ENCODE measurements at regions not wholly inside any gene's neighbourhood (a gene's known extent, or its start where the extent isn't known, plus 50 kb on each side); places are given as distances from the start of the nearest gene placed in this dataset.

DNA sequence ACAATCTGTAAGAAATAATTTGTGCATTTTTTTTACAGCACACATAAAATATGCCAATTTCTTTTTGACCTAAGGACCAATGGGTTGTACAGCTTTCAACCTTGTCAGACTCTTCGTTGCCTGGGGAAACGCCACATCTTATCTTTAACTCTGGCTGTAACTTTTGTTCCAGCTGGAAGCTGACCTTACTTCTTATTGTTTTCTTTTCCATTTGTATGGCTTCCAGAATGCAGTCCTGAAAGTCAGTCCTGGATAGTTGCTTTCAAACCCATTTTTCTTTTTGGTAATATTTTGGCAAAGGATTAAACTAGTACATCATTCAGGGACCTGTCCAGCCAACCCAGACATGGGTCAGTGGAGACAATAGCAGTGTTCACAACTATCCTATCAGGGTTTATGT, 686.5 kb upstream of the CDH2 start:
- ATAC-seq (no peak), DNase-seq (ENCODE audit: low spot score) (no peak)
- intact Hi-C loops (cut with DNase I) = no loop called here

DNA sequence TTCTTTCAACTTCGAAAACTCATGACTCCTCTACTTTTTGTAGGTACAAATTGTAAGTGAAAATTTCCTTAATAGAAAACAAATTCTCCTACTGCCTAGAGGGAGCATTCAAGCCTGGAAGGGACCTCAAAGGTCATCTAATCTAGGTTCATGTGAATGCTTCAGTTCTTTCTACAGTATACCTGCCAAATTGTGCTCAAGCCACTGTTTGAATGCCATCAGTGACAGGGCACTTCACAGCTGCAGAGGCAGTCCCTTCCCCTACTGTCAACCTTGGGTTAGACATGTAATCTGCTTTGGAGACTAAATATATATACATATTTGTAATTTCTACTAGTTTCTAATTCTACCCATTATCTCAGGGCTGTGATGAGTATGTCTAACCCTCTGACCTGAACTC, 681.3 kb upstream of the CDH2 start:
- ATAC-seq = no peak
- no peak for DNase-seq (ENCODE audit: low spot score)
- intact Hi-C loops (cut with DNase I) = no loop called here

DNA sequence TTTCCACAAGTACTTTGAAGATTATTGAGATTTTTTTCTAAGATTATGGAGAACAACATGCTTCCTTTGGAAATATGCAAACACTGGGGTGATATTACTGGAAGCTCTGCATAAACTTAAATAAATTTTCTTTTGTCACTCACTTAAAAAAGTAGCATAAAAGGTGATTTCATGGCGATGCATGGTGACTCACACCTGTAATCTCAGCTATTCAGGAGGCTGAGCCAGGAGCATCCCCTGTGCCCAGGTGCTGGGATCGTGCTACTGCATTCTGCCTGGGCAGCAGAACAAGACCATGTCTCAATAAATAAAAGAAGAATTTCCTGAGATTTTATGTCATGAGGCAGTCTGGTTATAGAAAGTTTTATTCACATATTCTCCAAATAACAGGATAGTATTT, 679.1 kb upstream of the CDH2 start:
- intact Hi-C loops (cut with DNase I) = no loop called here
- DNase-seq (ENCODE audit: low spot score) (no peak), ATAC-seq (no peak)

DNA sequence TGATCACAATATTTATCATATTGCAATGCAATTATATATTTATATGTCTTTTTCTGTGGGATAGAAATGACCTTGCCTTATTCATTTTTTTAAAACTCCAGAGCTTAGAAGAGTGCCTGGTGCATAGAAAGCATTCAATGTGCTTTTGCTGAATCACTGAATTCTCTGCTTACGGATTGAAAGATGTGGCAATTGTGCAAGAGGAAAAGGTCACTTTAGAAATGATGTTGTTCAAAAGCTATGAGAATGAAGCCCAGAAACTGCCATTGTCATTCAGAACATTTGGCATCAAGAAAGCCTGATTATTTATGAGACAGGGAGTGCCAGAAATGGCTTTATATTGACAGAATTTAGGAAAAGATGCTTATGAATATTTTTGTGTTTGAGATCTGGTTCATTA, 678.6 kb upstream of the CDH2 start:
- intact Hi-C loops (cut with DNase I) = no loop called here
- ATAC-seq (no peak), DNase-seq (ENCODE audit: low spot score) (no peak)

DNA sequence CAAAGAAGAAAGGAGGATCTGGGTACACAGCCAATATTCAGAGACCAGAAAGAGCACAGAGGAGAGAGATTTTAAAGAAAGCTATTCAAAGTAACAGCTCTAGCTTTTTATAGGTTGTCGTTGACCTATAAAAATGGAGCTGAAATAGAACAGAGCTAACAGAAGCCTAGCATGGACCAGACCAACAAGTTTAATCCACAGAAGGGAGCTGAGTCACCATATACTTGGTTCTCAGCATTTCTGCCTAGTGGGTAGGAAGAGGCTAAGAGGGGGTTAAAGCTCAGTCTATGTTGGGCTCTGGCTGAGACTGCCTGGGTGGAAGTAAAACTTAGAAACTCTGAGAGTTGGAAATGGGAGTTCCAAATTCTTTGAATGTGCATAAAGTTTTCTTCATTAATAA, 678.0 kb upstream of the CDH2 start:
- no peak for ATAC-seq
- intact Hi-C loops (cut with DNase I) = no loop called here
- no peak for DNase-seq (ENCODE audit: low spot score)

DNA sequence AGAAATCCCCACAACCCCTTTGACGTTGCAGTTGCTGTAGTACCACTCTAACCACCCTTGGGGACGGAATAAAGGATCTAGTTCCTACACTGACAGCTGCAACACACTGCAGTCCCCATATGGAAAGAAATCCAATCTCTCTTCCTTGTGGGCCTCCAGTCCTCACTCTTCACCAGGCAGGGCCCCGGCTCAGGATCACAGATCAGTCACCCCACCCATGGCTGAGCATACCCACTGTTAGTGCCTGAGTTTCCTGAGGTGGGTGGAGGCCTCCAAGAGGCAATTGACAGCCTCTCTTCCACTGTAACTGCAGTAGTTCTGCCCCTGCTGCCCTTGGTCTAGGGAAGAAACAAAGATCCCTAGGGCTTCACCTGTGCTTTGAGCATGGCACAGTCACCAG, 670.0 kb upstream of the CDH2 start:
- ATAC-seq (no peak), DNase-seq (ENCODE audit: low spot score) (no peak)
- intact Hi-C loops (cut with DNase I) = no loop called here

DNA sequence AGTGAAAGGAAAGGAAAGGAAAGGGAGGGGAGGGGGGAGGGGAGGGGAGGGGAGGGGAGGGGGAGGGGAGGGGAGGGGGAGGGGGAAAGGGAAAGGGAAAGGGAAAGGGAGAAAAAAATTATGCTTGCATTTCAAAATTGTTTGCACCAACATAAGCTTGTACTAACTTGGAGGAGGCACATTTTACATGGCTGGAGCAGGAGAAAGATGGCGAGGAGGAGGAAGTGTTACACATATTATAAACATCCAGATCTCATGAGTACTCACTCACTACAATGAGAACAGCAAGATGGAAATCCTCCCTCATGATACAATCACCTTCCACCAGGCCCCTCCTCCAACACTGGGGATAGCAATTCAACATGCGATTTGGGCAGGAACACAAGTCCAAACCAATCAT, 660.2 kb upstream of the CDH2 start:
- ATAC-seq (no peak), DNase-seq (ENCODE audit: low spot score) (no peak)
- intact Hi-C loops (cut with DNase I) = no loop called here

DNA sequence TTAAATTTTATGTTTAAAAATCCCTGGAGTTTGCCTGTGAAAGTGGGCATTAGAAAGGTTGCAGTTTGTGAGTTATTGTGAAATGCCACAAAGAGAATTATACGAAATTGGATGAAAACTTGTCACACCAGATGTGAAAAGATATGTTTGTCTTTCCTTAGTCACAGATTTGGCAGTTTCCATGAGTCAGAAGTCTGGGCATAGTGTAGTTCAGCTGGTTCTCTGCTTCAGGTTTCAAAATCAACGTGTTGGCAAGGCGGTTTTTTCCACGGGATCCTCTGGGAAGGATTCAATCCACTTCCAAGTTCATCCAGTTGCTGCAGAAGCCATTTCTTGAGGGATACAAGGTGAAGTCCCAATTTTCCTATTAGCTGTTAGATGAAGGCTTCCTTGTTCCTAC, 658.0 kb upstream of the CDH2 start:
- DNase-seq (ENCODE audit: low spot score) (no peak), ATAC-seq (no peak)
- intact Hi-C loops (cut with DNase I) = no loop called here

DNA sequence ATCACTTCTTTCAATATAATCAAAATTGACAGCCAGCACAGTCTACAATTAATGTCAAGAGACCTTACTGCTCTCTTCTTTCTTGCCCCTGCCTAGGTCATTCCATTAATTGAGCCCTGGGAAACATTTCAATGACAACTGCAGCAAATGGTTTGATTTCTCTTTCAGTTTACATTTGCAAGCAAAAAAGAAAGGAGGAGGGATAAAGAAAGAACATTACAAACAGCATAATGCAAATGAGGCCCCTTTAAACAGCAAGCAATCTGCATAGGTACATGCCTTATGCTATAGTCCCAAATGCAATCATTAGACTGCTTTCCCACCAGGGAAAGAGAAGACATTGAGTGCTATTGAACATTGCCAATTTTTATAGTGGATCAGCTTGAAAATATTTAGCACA, 655.0 kb upstream of the CDH2 start:
- intact Hi-C loops (cut with DNase I) = no loop called here
- ATAC-seq (no peak), DNase-seq (ENCODE audit: low spot score) (no peak)

DNA sequence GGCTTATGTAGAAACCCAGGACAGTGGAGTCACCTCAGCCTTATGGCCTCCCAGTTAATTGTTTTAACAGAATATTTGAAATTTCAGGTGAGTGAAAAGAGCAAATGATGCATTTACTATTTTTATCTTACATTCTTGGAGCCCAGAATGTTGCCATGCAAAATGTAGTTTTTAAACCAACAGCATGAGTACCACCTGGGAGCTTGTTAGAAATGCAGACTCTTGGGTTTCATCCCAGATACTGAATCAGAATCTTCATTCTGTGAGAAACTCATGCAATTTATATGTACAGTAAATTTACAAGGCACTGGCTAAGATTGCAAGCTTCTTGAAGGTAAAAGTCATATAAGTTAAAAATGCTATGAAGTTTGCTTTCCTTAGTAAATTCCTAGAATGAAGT, 654.5 kb upstream of the CDH2 start:
- intact Hi-C loops (cut with DNase I) = no loop called here
- DNase-seq (ENCODE audit: low spot score) = no peak
- ATAC-seq = no peak

DNA sequence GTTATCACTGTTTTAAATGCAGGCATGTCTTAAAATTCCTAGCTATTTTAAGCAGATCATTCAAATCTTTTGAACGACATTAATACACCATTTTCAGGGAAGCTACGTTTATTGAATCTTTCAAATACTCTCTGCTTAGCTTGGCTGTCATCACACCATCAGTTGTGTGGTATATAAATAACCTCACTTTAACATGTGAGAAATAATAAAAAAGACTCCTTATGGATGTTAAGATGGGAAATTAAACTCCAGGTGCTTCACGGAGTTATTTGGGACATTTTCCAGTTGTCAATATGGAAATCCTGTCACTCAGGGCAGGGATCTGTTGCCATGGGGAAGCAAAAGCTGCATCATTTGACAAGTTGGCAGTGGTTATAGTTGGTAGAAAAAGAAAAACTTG, 649.2 kb upstream of the CDH2 start:
- intact Hi-C loops (cut with DNase I) = no loop called here

DNA sequence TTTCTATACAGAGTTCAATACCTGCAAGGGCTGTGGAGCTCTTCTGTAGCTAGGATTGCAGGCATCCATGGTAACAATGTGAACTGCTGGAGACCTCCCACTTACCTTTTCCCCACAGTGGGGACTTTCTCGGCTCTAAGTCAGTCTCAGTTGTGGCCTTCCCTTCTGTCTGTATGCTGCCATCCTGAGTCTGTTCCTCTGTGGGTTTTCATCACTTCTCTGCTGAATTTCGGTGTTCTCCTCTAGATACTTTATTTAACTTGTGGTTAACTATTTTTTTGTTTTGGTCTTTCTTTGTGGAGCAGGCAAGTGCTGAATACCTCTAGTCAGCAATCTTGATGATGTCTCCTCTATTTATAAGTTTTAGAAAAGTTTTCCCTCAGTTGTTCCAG, 647.2 kb upstream of the CDH2 start:
- intact Hi-C loops (cut with DNase I) = no loop called here
- DNase-seq (ENCODE audit: low spot score) = no peak
- ATAC-seq = no peak

More for the DNA sequence above, 649.2 kb upstream of the CDH2 start:
- no peak for ATAC-seq
- no peak for DNase-seq (ENCODE audit: low spot score)

DNA sequence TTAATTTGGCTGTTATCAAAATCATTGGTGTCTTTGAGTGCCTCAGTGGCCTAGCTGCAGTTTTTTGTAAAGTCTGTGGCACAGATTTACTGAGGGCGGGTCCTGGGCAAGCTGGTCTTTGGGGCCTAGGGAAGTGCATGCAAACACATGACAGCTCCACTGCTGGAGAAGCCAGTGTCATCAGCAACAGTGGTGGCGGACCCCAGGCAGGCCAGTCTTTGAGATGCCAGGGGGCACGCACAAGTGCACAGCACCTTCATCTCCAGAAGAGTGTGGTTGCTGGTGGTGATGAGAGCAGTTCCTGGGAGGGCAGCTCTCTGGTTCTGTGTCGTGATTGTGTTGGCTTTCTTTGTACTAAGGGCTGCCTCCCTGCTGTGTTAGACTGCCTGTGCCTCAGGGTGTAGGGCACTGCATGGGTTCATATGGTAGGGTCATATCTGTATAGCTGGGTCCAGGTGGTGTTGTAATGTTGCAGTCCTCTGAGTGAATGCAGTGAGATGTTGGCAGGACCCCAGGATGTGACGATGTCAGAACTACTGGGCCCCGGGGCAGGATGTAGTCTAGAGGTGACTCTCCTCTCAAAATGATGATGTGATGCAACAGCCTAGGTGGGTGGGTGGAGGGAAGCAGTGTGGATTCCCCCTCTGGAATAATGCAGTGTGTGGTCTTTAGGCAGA, 646.7 kb upstream of the CDH2 start:
- ATAC-seq (no peak), DNase-seq (ENCODE audit: low spot score) (no peak)
- intact Hi-C loops (cut with DNase I) = no loop called here

DNA sequence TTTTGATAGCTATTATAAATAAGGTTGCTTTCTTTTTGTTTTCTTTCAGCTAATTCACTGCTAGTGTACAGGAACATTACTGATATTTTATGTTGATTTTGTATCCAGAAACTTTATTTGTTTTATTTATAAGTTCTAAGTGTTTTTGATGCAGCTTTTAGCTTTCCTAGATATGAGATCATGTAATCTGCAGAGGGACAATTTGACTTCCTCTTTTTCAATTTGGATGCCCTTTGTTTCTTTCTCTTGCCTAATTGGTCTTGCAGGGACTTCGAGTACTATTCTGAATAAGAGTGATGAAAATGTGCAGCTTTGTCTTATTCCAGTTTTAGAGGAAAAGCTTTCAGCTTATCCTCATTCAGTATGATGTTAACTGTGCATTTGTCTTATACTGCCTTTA, 643.4 kb upstream of the CDH2 start:
- DNase-seq (ENCODE audit: low spot score) (no peak), ATAC-seq (no peak)
- intact Hi-C loops (cut with DNase I) = no loop called here

DNA sequence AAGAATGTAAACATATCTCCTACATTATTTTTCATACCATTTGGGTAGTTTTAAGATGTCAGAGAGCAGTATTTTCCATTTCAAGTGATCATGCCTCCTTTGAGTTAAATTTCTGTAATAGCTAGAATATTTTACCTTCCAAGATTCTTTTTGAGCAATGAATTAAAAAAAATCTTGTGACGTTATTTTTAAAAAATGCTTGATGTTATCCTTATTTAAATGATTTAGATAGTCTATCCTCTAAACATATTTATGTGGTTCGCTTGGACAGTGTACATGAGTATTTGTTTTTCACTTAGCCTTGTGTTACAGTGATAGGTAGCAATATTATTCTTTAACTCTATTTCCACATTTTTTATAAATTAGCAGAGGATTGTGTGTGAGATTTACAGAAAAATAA, 639.2 kb upstream of the CDH2 start:
- intact Hi-C loops (cut with DNase I) = no loop called here
- ATAC-seq = no peak
- DNase-seq (ENCODE audit: low spot score) = no peak

DNA sequence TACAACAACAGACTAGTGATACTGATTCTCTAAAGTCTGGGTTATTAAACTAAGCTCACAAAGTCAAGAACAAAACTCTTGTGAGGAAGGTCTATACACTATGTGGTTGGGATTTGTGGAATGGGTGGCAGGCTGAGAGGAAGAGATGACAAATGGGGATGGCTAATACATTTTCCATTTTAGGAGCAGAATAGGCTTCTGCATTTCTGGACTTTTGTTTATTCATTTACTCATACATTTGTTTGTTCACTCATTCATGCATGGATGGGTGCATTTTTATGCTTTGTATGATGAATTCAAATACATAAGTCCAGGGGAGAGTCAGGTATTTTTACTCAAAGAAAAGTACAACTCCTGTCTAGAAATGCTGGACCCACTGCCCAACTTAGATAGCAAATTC, 637.4 kb upstream of the CDH2 start:
- intact Hi-C loops (cut with DNase I) = no loop called here
- ATAC-seq = no peak
- DNase-seq (ENCODE audit: low spot score) = no peak

DNA sequence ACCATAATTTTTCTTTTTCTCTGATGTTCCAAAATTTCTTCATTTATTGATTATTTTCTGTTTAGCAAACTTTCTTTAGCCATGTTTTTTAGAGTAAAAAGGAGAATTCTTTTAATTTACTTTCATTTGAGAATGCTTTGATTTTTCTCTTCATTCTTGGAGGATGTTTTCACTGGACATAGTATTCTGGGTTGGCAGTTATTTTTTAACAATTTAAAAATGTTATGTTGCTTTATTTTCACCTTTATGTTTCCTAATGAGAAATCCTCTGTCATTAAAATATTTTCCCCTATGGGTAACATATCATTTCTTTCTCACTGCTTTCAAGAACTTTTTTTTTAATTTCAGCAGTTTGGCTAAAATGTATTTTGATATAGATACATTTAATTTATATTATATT, 631.4 kb upstream of the CDH2 start:
- ATAC-seq (no peak), DNase-seq (ENCODE audit: low spot score) (no peak)
- intact Hi-C loops (cut with DNase I) = no loop called here

DNA sequence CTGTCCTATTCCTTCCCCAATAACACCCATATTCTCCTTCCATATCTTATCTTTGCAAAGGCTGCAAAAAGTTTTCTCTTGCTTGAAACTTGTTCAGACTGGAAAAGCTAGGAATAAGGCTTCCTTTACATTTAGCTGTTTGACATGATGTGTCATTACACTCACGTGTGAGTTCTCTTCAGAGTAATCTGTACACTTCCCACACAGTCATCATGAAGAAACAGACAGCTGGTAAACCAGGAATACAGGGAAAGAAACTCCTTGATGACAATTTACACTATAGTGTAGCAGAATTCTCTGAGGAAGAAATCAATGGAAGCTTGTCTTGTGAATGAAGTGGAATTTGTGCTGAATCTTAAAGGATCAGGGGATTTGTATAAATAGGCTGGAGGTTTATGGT, 628.6 kb upstream of the CDH2 start:
- intact Hi-C loops (cut with DNase I) = no loop called here
- DNase-seq (ENCODE audit: low spot score) = no peak
- no peak for ATAC-seq

DNA sequence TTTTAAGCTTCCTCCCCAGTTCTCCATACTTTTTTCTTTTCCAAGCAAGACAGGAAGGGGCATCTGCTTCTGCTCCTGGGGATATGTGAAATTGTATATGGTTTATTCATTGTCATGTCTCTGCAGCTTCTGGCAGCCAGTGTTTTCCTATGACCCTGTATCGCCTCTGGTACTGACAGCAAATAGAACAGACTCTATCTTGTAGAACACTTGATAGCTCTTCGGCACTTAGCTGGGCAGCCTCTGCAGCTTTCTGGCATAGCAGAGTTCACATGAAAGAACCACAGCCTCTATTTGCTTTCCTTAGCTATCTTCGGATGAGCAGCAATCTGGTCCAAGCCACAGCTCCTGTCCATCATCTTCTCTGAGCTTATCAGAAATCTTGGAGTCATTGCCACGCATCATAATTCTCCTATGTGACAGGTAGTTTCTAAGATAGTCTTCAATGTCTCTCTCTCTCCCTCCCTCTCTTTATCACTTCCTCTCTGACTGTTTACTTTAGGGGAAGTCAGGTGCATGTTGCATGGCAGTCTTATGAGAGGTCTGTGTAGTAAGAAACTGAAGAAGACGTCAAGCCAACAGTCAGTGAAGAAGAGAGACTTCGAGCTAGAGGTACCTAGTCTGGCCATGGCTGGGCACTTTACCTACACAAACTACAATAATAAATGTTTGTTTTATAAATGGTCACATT, 627.7 kb upstream of the CDH2 start:
- ATAC-seq = no peak
- intact Hi-C loops (cut with DNase I) = no loop called here
- no peak for DNase-seq (ENCODE audit: low spot score)

DNA sequence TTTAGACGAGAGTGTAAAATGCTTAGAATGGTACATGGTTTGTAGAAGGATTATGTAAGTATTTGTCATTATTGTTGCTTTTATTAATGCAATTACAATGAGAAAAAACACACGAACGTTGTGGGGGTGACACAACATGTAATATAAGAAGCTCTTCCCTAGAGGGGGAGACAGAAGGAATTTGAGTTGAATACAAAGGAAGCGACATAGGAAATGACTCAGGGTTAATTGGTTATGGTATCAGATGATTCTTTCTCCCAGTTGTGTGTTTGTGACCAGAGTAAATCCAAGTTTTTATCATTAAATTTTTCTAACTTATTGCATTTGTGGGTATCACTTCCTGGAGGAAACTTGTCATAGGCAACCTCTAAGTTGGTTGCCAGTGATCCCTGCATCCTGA, 625.6 kb upstream of the CDH2 start:
- DNase-seq (ENCODE audit: low spot score) (no peak), ATAC-seq (no peak)
- intact Hi-C loops (cut with DNase I) = no loop called here

DNA sequence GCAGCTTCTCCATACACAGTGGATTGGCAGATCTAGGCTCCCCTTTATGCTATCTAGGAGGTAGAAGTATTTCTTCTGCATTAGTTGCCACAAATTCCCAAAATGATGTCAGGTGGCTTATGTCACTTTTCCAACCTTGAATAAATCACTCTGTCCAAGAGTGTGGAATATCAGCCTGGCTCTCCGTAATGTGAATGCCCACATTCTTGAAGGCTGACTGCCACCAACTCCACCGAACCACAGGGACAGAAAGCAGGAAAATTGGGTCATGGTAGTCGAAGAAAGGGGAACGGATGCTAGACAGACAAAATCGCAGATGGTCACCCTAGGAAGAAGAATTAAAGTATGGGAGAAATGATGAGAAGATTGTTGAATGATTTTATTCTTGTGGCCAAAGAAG, 624.9 kb upstream of the CDH2 start:
- ATAC-seq (no peak), DNase-seq (ENCODE audit: low spot score) (no peak)
- intact Hi-C loops (cut with DNase I) = no loop called here

Measured in sciatic nerve (tissue), 2 donors.